ENCODE measurements at regions not wholly inside any gene's neighbourhood (a gene's known extent, or its start where the extent isn't known, plus 50 kb on each side); places are given as distances from the start of the nearest gene placed in this dataset.
"Not testable (repeated sequence)": the region's sequence is repeated elsewhere in the genome, so short reads cannot be mapped to it uniquely, and the experiment has no call there.

- no peak for DNase-seq
These were observed 201.9 kb downstream of the MOXD1 start for GRCh38 chr6:132199343-132199742.

- no peak for DNase-seq
These were observed 202.4 kb downstream of the MOXD1 start for GRCh38 chr6:132198896-132199295.

GRCh38 chr6:132198040-132198439 is 203.2 kb downstream of the MOXD1 start:
- DNase-seq, result no peak

DNA sequence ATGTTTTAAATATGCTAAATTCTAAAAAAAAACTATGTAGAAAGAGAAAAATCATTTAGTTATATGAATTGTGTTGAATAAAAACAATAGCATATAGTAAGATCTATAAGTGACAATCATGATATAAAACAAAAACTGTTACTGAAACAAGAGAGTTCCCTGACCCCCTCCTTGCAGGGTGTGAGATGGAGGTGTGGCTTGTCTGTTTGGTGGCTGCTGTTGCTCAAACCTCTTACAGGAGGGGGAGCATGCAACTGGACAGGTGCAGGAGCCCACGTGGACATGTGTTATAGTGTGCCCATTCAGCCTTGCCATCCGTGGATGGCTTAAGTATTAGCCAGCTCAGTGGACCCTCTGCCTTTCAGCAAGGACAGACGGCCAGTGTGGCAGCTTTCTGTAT is 206.7 kb downstream of the MOXD1 start:
- no peak for DNase-seq

DNA sequence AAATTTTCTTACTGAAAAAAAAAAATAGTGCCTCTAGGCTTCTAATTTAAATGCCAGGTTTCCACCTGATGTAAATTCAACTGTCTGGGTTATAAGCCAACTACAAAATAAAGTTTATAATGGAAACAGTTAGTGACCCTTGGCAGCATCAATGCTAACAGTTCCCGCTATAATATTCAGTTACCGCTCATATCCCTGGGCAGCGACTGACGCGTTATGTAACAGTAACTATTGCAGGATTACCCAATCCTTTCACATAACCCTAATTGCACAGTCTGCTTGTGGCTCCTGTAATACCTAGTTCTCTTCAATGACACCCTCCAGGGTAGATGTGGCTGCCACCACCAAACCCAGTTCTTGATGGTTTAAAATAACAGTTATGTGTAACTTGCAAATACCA is 208.6 kb downstream of the MOXD1 start:
- no peak for DNase-seq

- no peak for DNase-seq
These were observed 210.5 kb downstream of the MOXD1 start for GRCh38 chr6:132190815-132191175.

GRCh38 chr6:132190097-132190814 is 211.0 kb downstream of the MOXD1 start:
- no peak for DNase-seq

GRCh38 chr6:132188556-132189264 is 212.6 kb downstream of the MOXD1 start:
- DNase-seq, result no peak

- DNase-seq, result no peak
These were observed 213.5 kb downstream of the MOXD1 start for GRCh38 chr6:132187816-132188215.

- DNase-seq, result not testable (repeated sequence)
These were observed 216.3 kb downstream of the MOXD1 start for GRCh38 chr6:132184966-132185365.

DNA sequence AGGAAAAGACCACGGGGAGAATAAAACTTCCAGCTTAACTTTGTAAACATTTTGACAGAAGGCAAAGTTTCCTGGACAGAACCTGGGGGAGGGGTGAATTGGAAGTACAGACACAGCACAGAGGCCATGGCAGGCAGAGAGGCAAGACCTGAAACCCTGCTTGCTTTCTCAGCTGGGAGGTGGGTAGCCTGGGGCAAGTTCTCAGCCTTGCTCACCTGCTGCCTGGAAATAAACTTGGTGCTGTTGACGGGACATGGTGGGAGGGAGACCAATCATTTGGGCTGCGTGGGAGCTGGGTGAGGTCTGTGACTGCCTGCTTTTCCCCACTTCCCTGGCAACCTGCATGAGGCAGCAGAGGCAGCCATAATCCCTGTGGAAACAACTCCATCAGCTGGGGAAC is 221.3 kb downstream of the MOXD1 start:
- DNase-seq, result no peak

DNA sequence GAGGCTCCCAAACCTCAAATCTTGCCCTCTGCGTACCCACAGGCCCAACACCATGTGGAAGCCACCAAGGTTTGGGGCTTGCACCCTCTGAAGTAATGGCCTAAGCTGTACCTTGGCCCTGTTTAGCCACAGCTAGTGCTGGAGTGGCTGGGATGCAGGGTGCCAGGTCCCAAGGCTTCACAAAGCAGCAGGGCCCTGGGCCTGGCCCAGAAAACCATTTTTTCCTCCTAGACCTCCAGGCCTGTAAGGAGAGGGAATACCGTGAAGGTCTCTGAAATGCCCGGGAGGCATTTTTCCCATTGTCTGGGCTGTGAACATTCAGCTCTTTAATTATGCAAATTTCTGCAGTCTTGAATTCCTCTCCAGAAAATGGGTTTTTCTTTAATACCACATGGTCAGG is 223.7 kb upstream of the CCN2 start:
- DNase-seq, result no peak

- no peak for DNase-seq
These were observed 217.8 kb upstream of the CCN2 start for GRCh38 chr6:132168961-132169360.

DNA sequence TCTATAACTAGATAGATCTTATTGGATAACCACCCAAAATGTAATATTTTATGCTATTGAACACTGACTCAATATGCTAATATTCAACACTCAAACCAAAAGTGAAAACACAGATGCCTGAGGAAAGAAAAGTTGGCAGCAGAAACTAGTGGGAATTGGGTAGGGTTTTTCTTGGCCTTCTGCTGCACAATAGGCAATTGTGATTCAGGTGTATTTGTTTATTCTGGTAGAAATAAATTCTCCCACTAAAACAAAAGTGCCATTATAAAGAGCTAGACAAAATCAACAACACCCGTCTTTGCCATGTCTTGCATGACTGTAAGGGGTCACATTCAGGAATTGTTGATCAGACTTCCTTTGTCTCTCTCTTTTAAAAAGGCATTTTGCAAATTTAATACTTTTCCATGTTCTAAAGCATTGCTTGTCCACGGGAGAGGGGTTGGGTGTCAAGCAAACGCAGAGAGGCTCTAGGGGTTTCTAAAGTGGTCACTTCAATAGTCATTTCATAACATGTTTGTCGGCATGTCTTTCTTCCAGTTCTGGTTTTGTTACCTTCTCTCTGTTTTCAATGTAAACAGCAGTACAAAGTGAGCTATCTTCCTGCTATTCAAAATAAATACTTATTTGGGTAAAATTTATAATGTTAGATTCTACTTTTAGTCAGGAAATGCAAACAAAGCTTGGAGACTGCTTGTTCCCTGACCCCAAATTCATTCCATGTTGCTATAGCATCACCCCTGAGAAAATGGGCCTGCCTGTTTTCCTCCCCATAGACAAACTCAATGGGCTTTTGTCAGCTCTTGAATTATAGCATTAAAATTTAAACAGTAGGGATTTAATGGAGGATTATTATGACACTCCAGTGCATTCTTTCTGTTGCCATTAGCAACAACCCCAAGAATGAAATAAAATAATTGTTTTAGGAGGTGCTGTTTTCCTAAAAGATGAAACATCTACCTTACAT is 217.0 kb upstream of the CCN2 start:
- no peak for DNase-seq

DNA sequence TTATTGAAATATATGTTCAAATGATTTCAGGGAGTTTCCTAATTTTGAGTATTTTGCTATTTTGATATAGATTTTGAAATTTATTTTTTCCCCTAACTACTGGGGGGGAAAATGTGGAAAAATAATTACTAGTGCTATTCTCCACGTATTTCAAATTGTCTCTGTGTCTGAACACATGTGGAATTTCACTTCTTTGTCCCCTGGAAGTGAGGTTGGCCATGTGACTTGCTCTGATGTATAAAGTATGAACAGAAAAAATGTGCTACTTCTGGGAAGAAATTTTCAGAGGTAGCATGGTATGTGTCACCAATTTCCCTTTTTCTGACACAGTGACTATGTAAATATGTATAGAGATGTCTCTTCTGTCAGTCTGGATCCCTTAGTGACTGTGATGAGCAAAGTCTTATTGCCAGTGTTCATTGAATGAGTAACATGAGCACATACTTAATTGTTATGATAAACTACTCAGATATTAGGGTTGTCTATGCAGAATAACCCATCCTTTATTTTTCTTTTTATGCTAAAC is 215.4 kb upstream of the CCN2 start:
- no peak for DNase-seq

DNA sequence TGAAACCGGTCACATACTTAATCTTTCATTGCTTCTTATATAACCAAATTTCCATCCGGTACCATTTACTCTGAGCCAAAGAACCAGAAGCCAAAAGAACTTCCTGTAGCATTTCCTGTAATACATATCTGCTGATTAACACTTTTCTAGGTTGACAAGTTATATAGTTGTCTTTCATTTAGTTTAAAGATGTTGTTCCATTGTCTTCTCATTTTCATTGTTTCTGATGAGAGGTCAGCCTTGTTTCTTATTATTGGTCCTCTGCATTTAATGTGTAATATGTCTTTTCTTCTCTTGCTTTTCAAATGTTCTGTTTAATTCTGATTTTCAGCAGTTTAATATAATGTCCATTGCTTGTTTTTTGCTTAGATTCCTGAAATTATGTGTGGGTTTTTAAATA is 214.5 kb upstream of the CCN2 start:
- DNase-seq, result no peak

DNA sequence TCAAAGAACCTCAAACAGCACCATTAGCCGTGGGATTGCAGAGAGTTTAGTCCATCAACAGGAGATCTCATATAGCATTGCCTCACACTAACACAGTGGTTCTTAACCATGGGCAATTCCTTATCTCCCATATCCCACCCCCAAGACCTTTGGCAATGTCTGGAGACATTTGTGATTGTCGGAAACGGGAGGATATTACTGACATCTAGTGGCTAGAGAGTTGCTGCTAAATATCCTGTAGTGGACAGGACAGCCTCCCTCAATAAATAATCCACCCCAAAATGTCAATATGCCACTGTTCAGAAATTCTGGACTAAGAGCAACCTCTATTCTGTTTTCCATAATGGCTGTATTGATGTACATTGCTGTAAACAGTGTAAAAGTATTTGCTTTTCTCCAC is 210.1 kb upstream of the CCN2 start:
- DNase-seq, result peak; percentile 8 to 14

DNA sequence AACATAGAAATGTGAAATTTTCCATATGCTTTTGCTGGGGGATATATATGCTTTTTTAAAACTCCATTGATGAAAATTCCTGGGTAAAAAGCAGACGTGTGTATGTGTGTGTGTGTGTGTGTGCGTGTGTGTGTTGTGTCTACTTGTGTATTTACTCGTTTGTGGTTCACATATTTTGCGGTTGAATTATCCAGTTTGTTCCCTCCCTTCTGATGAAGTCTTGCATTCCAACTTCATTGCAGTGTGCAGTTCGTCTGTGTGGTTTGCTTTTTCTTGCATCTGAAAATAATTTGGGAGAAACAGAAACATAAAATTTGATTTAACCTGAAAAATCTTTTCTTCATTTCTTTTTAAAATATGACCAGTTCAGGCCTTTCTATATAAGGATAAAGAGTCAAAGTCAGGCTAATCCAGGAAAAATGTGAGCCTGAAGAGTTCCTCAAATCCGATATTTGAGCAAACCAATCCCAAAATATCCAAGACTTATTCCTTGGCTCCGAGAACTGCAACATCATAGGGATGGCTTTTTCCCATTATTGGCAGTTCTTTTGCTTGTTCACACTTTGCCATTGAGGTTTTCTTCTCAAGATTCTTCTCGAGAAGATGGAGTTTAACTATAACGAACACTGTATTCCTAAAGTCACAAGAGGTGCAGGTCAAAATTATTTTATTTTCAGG is 202.2 kb upstream of the CCN2 start:
- DNase-seq, result no peak

- no peak for DNase-seq
These were observed 196.4 kb upstream of the CCN2 start for GRCh38 chr6:132147530-132148011.

GRCh38 chr6:132144456-132144855 is 193.3 kb upstream of the CCN2 start:
- no peak for DNase-seq

DNA sequence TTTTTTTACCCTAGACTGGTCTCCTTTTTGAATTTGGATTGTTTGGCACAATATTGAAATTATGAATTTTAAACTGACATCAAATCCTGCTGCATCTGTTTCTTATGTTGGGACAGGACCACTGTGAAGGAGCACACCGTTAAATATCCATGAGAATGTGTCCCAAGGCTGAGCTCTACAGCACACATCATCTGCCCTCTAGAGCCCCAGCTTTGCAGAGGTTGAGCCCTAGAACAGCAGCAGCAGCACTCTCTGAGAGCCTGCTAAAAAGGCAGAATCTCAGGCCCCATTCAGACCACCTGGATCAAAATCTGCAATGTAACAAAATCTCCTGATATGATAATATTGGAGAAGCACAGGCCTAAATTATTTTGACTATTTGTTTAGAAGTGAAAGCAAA is 192.1 kb upstream of the CCN2 start:
- no peak for DNase-seq

DNA sequence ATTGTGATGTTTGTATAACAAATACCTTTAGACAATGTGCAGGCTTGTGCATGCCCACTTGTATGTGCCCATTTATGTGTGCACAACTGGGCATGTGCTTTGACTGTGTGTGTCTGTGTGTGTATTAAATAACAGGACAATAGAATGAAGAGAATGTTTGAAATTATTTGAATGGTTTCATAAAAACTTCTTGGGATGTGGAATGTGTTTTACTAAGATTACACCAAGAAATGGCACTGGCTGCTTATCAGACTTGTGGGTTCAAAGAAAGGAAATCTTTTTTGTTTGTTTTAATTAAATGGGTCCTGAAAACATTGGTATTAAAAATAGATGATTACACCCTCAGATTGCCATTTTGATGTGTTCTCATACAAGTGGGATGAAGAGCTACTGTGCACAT is 191.6 kb upstream of the CCN2 start:
- DNase-seq, result no peak
